ENCODE measurements at regions not wholly inside any gene's neighbourhood (a gene's known extent, or its start where the extent isn't known, plus 50 kb on each side); places are given as distances from the start of the nearest gene placed in this dataset.

DNA sequence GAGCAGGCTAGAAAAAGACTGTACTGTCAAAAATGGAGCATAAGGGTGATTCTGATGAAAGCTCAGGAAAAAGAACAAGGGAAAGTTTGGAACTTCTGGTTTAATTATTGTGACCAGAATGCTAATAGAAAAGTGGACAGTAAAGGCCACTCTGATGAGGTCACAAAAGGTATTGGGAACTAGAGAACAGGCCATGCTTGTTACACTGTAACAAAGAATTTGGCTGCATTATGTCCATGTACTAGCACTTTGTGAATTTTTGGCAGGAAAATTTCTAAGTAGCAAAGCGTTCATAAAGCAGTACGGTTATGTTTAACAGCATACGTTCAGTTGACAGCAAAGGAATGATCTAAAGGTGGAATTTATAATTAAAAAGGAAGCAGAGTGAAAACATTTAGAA is 418.6 kb downstream of the TRIB2 start:
- DNase-seq (ENCODE audit: low read depth) = no peak
- H3K4me3 ChIP-seq (ENCODE audit: control insufficient read depth, low read depth, low read length) = no peak overlapping the region
- TF ChIP-seq, protein P1, sequence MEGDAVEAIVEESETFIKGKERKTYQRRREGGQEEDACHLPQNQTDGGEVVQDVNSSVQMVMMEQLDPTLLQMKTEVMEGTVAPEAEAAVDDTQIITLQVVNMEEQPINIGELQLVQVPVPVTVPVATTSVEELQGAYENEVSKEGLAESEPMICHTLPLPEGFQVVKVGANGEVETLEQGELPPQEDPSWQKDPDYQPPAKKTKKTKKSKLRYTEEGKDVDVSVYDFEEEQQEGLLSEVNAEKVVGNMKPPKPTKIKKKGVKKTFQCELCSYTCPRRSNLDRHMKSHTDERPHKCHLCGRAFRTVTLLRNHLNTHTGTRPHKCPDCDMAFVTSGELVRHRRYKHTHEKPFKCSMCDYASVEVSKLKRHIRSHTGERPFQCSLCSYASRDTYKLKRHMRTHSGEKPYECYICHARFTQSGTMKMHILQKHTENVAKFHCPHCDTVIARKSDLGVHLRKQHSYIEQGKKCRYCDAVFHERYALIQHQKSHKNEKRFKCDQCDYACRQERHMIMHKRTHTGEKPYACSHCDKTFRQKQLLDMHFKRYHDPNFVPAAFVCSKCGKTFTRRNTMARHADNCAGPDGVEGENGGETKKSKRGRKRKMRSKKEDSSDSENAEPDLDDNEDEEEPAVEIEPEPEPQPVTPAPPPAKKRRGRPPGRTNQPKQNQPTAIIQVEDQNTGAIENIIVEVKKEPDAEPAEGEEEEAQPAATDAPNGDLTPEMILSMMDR (conservative IDR thresholded peaks at IDR 0.05; ENCODE audit: control insufficient read depth, insufficient read depth, low read depth, low read length) = no peak

DNA sequence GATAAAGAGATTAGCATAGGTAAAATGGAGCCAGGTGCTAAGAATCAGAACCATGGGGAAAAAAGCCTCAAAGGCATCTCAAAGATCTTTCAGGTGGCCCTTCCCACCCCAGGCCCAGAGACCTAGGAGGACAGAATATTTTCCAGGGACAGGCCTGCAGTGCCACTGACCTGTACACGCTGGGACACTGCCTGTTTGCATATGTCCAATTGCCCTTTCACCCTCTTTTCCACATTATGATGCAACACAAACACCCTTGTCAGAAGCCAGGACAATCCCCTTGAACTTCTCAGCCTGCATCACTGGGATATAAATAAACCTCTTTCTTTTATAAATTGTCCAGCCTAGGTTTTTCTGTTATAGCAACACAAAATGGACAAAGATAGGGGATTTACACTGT is 419.1 kb downstream of the TRIB2 start:
- DNase-seq (ENCODE audit: low read depth) = no peak
- TF ChIP-seq, protein P1 (conservative IDR thresholded peaks at IDR 0.05; ENCODE audit: control insufficient read depth, insufficient read depth, low read depth, low read length) = no peak
- H3K4me3 ChIP-seq (ENCODE audit: control insufficient read depth, low read depth, low read length) = no peak overlapping the region

DNA sequence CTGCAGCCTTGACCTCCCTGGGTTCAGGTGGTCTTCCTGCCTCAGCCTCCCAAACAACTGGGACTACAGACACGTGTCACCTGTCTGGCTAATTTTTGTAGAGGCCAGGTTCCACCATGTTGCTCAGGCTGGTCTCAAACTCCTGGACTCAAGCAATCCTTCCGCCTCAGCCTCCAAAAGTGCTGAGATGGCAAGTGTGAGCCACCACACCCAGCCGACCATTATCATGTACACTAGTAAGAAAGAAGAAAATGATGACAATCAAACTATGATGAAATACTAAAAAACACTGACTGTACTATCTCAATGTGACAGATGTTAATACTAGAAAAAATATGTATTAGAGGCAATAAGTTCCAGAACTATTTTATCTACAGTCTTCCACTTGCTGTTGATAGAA is 420.9 kb downstream of the TRIB2 start:
- H3K4me3 ChIP-seq (ENCODE audit: control insufficient read depth, low read depth, low read length) = no peak overlapping the region
- no peak for DNase-seq (ENCODE audit: low read depth)
- TF ChIP-seq, protein P1 (conservative IDR thresholded peaks at IDR 0.05; ENCODE audit: control insufficient read depth, insufficient read depth, low read depth, low read length) = no peak

DNA sequence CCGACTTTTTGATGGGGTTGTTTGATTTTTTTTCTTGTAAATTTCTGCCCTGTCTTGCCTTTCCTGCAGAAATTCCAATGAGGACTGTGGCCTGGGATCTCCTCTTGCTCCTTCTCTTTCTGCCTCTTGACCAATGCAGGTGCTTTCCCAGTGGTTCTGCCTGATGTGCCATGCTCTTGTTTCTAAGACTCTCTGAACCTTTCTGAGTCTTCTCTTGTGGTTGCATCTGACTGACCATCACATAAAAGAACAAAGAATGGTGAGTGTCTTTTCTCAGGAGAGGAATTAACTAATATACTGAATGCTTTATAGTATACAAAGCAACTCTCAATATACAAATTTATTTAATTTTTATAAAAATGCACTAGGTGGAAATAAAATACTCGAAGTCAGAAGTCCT is 424.6 kb downstream of the TRIB2 start:
- no peak for DNase-seq (ENCODE audit: low read depth)
- TF ChIP-seq, protein P1 (conservative IDR thresholded peaks at IDR 0.05; ENCODE audit: control insufficient read depth, insufficient read depth, low read depth, low read length) = no peak
- no peak overlapping the region for H3K4me3 ChIP-seq (ENCODE audit: control insufficient read depth, low read depth, low read length)

DNA sequence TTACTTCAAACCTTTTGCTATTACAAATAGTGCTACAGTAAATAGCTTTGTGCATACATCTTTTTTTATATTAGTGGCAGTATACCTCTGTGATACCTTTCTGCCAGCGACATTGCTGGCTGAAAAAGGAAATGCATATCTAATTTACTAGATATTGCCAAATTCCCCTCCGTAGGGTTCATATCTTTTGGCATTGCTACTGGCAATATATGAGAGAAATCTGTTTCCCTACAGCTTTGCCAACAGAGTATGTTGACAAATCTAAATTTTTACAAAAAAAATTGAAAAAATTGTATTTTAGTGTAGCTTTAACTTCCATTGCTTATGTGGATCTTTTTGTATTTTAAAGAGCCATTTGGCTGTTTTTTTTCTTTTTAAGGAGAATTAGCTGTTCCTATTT is 426.7 kb downstream of the TRIB2 start:
- DNase-seq (ENCODE audit: low read depth) = no peak
- H3K4me3 ChIP-seq (ENCODE audit: control insufficient read depth, low read depth, low read length) = no peak overlapping the region
- TF ChIP-seq, protein P1 (conservative IDR thresholded peaks at IDR 0.05; ENCODE audit: control insufficient read depth, insufficient read depth, low read depth, low read length) = no peak

DNA sequence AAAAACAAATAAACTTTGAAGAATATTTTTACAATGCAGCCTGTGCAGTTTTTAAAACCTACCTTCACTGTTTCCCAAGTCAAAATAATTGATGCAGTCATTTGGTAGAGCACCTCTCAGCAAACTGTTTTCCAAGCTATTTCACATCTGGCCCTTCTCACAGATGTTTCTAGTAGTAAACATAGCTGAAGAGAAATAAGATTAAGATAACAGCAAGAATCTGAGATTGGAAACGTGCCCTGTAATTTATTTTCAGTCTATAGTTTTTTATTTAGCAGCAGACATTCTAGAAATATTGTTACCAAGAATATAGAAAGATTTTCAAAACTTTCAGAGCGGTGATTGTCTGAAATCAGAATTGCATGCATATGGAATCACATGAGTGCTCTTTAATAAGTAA is 440.2 kb downstream of the TRIB2 start:
- DNase-seq (ENCODE audit: low read depth) = no peak
- TF ChIP-seq, protein P1 (conservative IDR thresholded peaks at IDR 0.05; ENCODE audit: control insufficient read depth, insufficient read depth, low read depth, low read length) = no peak
- no peak overlapping the region for H3K4me3 ChIP-seq (ENCODE audit: control insufficient read depth, low read depth, low read length)

DNA sequence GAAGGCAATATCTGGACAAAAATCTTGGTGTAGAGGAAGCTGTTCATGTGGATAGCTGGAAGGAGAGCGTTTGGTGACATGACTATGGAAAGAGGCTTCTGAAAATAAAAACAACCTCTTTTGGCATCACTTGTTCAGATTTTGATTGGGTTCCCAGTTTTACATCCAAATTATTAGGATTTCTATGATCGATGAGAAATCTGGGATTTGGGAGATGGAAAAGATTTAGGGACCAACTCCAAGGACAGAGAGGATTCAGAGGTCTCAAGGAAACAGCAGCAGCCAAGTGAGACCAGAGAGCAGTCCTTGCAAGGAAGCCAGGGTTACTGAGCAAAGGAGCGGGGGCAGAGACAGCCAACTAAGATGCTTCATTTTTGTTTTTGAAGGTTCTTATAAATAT is 441.7 kb downstream of the TRIB2 start:
- H3K4me3 ChIP-seq (ENCODE audit: control insufficient read depth, low read depth, low read length) = no peak overlapping the region
- DNase-seq (ENCODE audit: low read depth) = no peak
- TF ChIP-seq, protein P1 (conservative IDR thresholded peaks at IDR 0.05; ENCODE audit: control insufficient read depth, insufficient read depth, low read depth, low read length) = no peak

Measured in fibroblast of mammary gland (primary cell).